ENCODE measurements at regions not wholly inside any gene's neighbourhood (a gene's known extent, or its start where the extent isn't known, plus 50 kb on each side); places are given as distances from the start of the nearest gene placed in this dataset.

DNA sequence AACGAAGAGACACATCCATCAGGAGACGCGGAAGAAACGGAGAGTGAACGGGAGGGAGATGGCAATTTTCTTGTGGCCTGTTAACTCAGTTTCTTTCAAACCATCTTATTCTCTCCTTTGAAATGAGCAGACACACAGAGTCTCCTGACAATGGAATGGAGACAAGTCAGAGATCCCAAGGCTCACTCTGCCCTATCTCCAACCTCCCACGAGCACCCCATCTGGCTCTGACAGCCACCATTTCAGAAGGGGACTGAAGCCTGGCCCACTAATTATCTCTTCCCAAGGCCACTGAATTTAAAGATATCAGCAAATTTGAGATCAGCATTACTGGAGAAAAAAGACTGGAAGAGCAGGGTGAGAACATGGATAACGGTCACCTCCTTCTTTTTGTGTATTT is 215.6 kb downstream of the DHX15 start:
- WGBS (ENCODE audit: extremely low coverage, insufficient coverage, insufficient read length), result no CpG with 5 or more reads among the region's 7 CpGs
- H2AFZ ChIP-seq (ENCODE audit: insufficient read depth, low read length, poor library complexity), result no peak overlapping the region

GRCh38 chr4:24364852-24365251 is 219.5 kb downstream of the DHX15 start:
- Histone ChIP-seq H2BK5ac (ENCODE audit: low read depth, low read length, poor library complexity) (no peak overlapping the region), H2AFZ (ENCODE audit: insufficient read depth, low read length, poor library complexity) (no peak overlapping the region), H4K8ac (ENCODE audit: low read depth, low read length) (no peak overlapping the region), H3K79me2 (ENCODE audit: control insufficient read depth, insufficient read depth, low read length, poor library complexity) (no peaks in the 10 kb centered on the region), H3K4me2 (ENCODE audit: low read length) (no peak overlapping the region), H3K4ac (ENCODE audit: low read depth, low read length) (no peak overlapping the region), H3K4me3 (ENCODE audit: low read depth, low read length) (no peak overlapping the region), H3K9ac (ENCODE audit: low read length) (no peak overlapping the region), H2BK12ac (ENCODE audit: low read length) (no peak overlapping the region), H3K79me1 (ENCODE audit: low read length) (no peaks in the 10 kb centered on the region), H3K18ac (ENCODE audit: low read length) (no peak overlapping the region), H4K12ac (ENCODE audit: low read depth, low read length) (no peak overlapping the region), H3K4me1 (ENCODE audit: control insufficient read depth in 1 of 2, insufficient read depth in 2 of 2, low read length in 2 of 2) (peaks cover 0 to 2% of the 10 kb centered on the region in 2 experiments), H2BK120ac (ENCODE audit: insufficient read depth, low read length, poor library complexity) (no peak overlapping the region), H2AK5ac (ENCODE audit: low read length) (no peak overlapping the region), H3K14ac (ENCODE audit: low read length) (no peak overlapping the region), H3K23ac (ENCODE audit: low read length) (no peak overlapping the region), H3K9me3 (ENCODE audit: insufficient read depth, low read depth, low read length) (no peaks in the 10 kb centered on the region), H3K27ac (ENCODE audit: low read depth, low read length) (no peak overlapping the region), H4K91ac (ENCODE audit: low read depth, low read length) (no peak overlapping the region), H3K36me3 (ENCODE audit: control insufficient read depth in 1 of 2, insufficient read depth in 2 of 2, low read length in 2 of 2) (no peaks in the 10 kb centered on the region), H3K27me3 (ENCODE audit: insufficient read depth, low read length) (no peaks in the 10 kb centered on the region)
- WGBS (ENCODE audit: extremely low coverage, insufficient coverage, insufficient read length), result no CpG with 5 or more reads among the region's 3 CpGs
- no peak for DNase-seq

More for the DNA sequence above, 215.6 kb downstream of the DHX15 start:
- Histone ChIP-seq H2BK12ac (ENCODE audit: low read length) (no peak overlapping the region), H4K8ac (ENCODE audit: low read depth, low read length) (no peak overlapping the region), H3K23ac (ENCODE audit: low read length) (no peak overlapping the region), H3K36me3 (ENCODE audit: control insufficient read depth in 1 of 2, insufficient read depth in 2 of 2, low read length in 2 of 2) (no peaks in the 10 kb centered on the region), H3K14ac (ENCODE audit: low read length) (no peak overlapping the region), H3K9me3 (ENCODE audit: insufficient read depth, low read depth, low read length) (no peaks in the 10 kb centered on the region), H3K79me1 (ENCODE audit: low read length) (no peaks in the 10 kb centered on the region), H3K4me2 (ENCODE audit: low read length) (no peak overlapping the region), H3K27ac (ENCODE audit: low read depth, low read length) (no peak overlapping the region), H3K4me1 (ENCODE audit: control insufficient read depth in 1 of 2, insufficient read depth in 2 of 2, low read length in 2 of 2) (peaks cover 0 to 2% of the 10 kb centered on the region in 2 experiments), H3K27me3 (ENCODE audit: insufficient read depth, low read length) (no peaks in the 10 kb centered on the region), H4K12ac (ENCODE audit: low read depth, low read length) (no peak overlapping the region), H3K18ac (ENCODE audit: low read length) (no peak overlapping the region), H2BK120ac (ENCODE audit: insufficient read depth, low read length, poor library complexity) (no peak overlapping the region), H2BK5ac (ENCODE audit: low read depth, low read length, poor library complexity) (no peak overlapping the region), H3K79me2 (ENCODE audit: control insufficient read depth, insufficient read depth, low read length, poor library complexity) (no peaks in the 10 kb centered on the region), H2AK5ac (ENCODE audit: low read length) (no peak overlapping the region), H3K4me3 (ENCODE audit: low read depth, low read length) (no peak overlapping the region), H3K4ac (ENCODE audit: low read depth, low read length) (no peak overlapping the region), H4K91ac (ENCODE audit: low read depth, low read length) (no peak overlapping the region), H3K9ac (ENCODE audit: low read length) (no peak overlapping the region)
- no peak for DNase-seq

DNA sequence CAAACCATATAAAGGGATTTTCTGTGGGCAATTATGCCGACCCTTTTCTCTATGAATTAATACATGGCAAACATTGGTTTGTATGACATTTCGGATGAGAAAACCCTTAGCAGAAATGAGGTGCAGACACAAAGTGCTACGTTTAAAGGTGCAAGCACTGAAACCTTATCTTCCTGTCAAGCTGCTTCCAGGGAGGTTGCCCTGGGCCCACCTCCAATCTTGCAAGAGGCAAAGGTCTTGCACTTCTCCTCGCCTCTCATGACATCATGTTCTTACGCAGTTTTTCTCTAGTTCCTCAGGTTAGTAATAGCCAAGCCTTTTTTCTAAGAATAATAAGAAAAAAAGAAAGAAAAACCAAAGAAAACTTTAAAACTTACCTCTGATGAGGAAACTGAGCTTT is 220.1 kb downstream of the DHX15 start:
- H2BK12ac ChIP-seq (ENCODE audit: low read length), result no peak overlapping the region
- no peak overlapping the region for H3K9ac ChIP-seq (ENCODE audit: low read length)
- WGBS (ENCODE audit: extremely low coverage, insufficient coverage, insufficient read length), result no CpG with 5 or more reads among the region's 5 CpGs

GRCh38 chr4:24363751-24364150 is 220.6 kb downstream of the DHX15 start:
- H3K27ac ChIP-seq (ENCODE audit: low read depth, low read length), result no peak overlapping the region
- H3K23ac ChIP-seq (ENCODE audit: low read length), result no peak overlapping the region
- no peak overlapping the region for H3K14ac ChIP-seq (ENCODE audit: low read length)
- H3K27me3 ChIP-seq (ENCODE audit: insufficient read depth, low read length), result no peaks in the 10 kb centered on the region
- no peak for DNase-seq
- no peak overlapping the region for H3K4ac ChIP-seq (ENCODE audit: low read depth, low read length)
- no CpG with 5 or more reads among the region's 4 CpGs for WGBS (ENCODE audit: extremely low coverage, insufficient coverage, insufficient read length)
- H3K79me1 ChIP-seq (ENCODE audit: low read length), result no peaks in the 10 kb centered on the region
- H3K9me3 ChIP-seq (ENCODE audit: insufficient read depth, low read depth, low read length), result no peaks in the 10 kb centered on the region
- H2AK5ac ChIP-seq (ENCODE audit: low read length), result no peak overlapping the region
- no peak overlapping the region for H3K9ac ChIP-seq (ENCODE audit: low read length)
- no peaks in the 10 kb centered on the region for H3K79me2 ChIP-seq (ENCODE audit: control insufficient read depth, insufficient read depth, low read length, poor library complexity)
- H2AFZ ChIP-seq (ENCODE audit: insufficient read depth, low read length, poor library complexity), result no peak overlapping the region
- H4K12ac ChIP-seq (ENCODE audit: low read depth, low read length), result no peak overlapping the region
- no peak overlapping the region for H4K8ac ChIP-seq (ENCODE audit: low read depth, low read length)
- H3K36me3 ChIP-seq (ENCODE audit: control insufficient read depth in 1 of 2, insufficient read depth in 2 of 2, low read length in 2 of 2), result no peaks in the 10 kb centered on the region
- H3K4me3 ChIP-seq (ENCODE audit: low read depth, low read length), result no peak overlapping the region
- no peak overlapping the region for H4K91ac ChIP-seq (ENCODE audit: low read depth, low read length)
- H3K4me2 ChIP-seq (ENCODE audit: low read length), result no peak overlapping the region
- no peak overlapping the region for H3K18ac ChIP-seq (ENCODE audit: low read length)
- H2BK12ac ChIP-seq (ENCODE audit: low read length), result no peak overlapping the region
- no peak overlapping the region for H2BK120ac ChIP-seq (ENCODE audit: insufficient read depth, low read length, poor library complexity)
- no peak overlapping the region for H2BK5ac ChIP-seq (ENCODE audit: low read depth, low read length, poor library complexity)
- no peaks in the 10 kb centered on the region for H3K4me1 ChIP-seq (ENCODE audit: control insufficient read depth in 1 of 2, insufficient read depth in 2 of 2, low read length in 2 of 2)

More for the DNA sequence above, 220.1 kb downstream of the DHX15 start:
- Histone ChIP-seq H2BK120ac (ENCODE audit: insufficient read depth, low read length, poor library complexity) (no peak overlapping the region), H3K4ac (ENCODE audit: low read depth, low read length) (no peak overlapping the region), H4K8ac (ENCODE audit: low read depth, low read length) (no peak overlapping the region), H3K27ac (ENCODE audit: low read depth, low read length) (no peak overlapping the region), H3K18ac (ENCODE audit: low read length) (no peak overlapping the region), H2BK5ac (ENCODE audit: low read depth, low read length, poor library complexity) (no peak overlapping the region), H4K12ac (ENCODE audit: low read depth, low read length) (no peak overlapping the region), H4K91ac (ENCODE audit: low read depth, low read length) (no peak overlapping the region), H3K79me2 (ENCODE audit: control insufficient read depth, insufficient read depth, low read length, poor library complexity) (no peaks in the 10 kb centered on the region), H3K4me2 (ENCODE audit: low read length) (no peak overlapping the region), H3K4me3 (ENCODE audit: low read depth, low read length) (no peak overlapping the region), H3K9me3 (ENCODE audit: insufficient read depth, low read depth, low read length) (no peaks in the 10 kb centered on the region), H3K14ac (ENCODE audit: low read length) (no peak overlapping the region), H2AFZ (ENCODE audit: insufficient read depth, low read length, poor library complexity) (no peak overlapping the region), H3K79me1 (ENCODE audit: low read length) (no peaks in the 10 kb centered on the region), H3K27me3 (ENCODE audit: insufficient read depth, low read length) (no peaks in the 10 kb centered on the region), H2AK5ac (ENCODE audit: low read length) (no peak overlapping the region), H3K4me1 (ENCODE audit: control insufficient read depth in 1 of 2, insufficient read depth in 2 of 2, low read length in 2 of 2) (no peaks in the 10 kb centered on the region), H3K23ac (ENCODE audit: low read length) (no peak overlapping the region), H3K36me3 (ENCODE audit: control insufficient read depth in 1 of 2, insufficient read depth in 2 of 2, low read length in 2 of 2) (no peaks in the 10 kb centered on the region)
- no peak for DNase-seq
